IMR-90 (cell line): ENCODE measurements at regions not wholly inside any gene's neighbourhood (a gene's known extent, or its start where the extent isn't known, plus 50 kb on each side); places are given as distances from the start of the nearest gene placed in this dataset.

ENCODE experiments used
- ATAC-seq: fragments of 200-7000 bp; cut with Tn5 transposase; 2 replicates; pipeline ENCODE4 v1.9.1; 2020; ENCODE audit warnings: low read depth, mild to moderate bottlenecking, moderate library complexity
- BruUV-seq: library from RNA; stranded (reverse); fragments of 400-500 nt; replicated peaks from 2 replicates; lab custom pipeline; 2021; lab: Mats Ljungman, UMichigan
- CTCF ChIA-PET: fragments of 300-600 bp; formaldehyde crosslinking; extraction: SDS; loops from one replicate; lab custom pipeline; 2021; ENCODE audit warnings: antibody characterized with exemption; lab: Yijun Ruan, JAX
- POLR2A ChIA-PET: fragments of 300-600 bp; sonication (Branson Sonifier 250); formaldehyde crosslinking; loops from one replicate; lab custom pipeline; 2022; ENCODE audit warnings: antibody characterized with exemption; ENCODE audit not compliant: unreplicated experiment; lab: Charles Lee
- DNase-seq: peaks from one replicate; pipeline ENCODE4 v3.0.0; 2013
- H2AFZ ChIP-seq: replicated peaks from 2 replicates; pipeline ENCODE3; 2013; ENCODE audit warnings: low read length, mild to moderate bottlenecking; ENCODE audit not compliant: poor library complexity
- H2AK5ac ChIP-seq: 2 replicates; pipeline ENCODE4 v1.6.1; 2013; ENCODE audit warnings: low read depth, low read length, inconsistent platforms
- H2AK9ac ChIP-seq: replicated peaks from 2 replicates; pipeline ENCODE3; 2013; ENCODE audit warnings: mild to moderate bottlenecking, low read depth, low read length, moderate library complexity; ENCODE audit not compliant: poor library complexity
- H2BK120ac ChIP-seq: 2 replicates; pipeline ENCODE4 v1.6.1; 2013; ENCODE audit warnings: low read depth, low read length, inconsistent platforms
- H2BK15ac ChIP-seq: 3 replicates; pipeline ENCODE4 v1.6.1; 2013; ENCODE audit warnings: low read depth, low read length, inconsistent platforms
- H2BK20ac ChIP-seq: 2 replicates; pipeline ENCODE4 v1.6.1; 2013; ENCODE audit warnings: low read depth, mild to moderate bottlenecking, inconsistent platforms, low read length, moderate library complexity
- H2BK5ac ChIP-seq: 2 replicates; pipeline ENCODE4 v1.6.1; 2013; ENCODE audit warnings: mild to moderate bottlenecking, low read depth, low read length, inconsistent platforms; ENCODE audit not compliant: poor library complexity, severe bottlenecking
- H3K14ac ChIP-seq: replicated peaks from 2 replicates; pipeline ENCODE4 v1.6.1; 2013; ENCODE audit warnings: low read depth, low read length, inconsistent platforms
- H3K18ac ChIP-seq: 2 replicates; pipeline ENCODE4 v1.6.1; 2013; ENCODE audit warnings: low read depth, low read length, control low read depth
- H3K23ac ChIP-seq: 2 replicates; pipeline ENCODE4 v1.6.1; 2013; ENCODE audit warnings: low read depth, low read length, inconsistent platforms
- H3K27ac ChIP-seq: 2 replicates; pipeline ENCODE4 v1.5.1; 2013; ENCODE audit warnings: mild to moderate bottlenecking, control low read depth, low read length; ENCODE audit not compliant: insufficient read depth
- H3K27me3 ChIP-seq: 2 replicates; pipeline ENCODE4 v1.6.1; 2013; ENCODE audit warnings: low read length; ENCODE audit not compliant: control insufficient read depth, insufficient read depth
- H3K36me3 ChIP-seq: 2 replicates; pipeline ENCODE4 v1.6.1; 2013; ENCODE audit warnings: low read length, mixed read lengths; ENCODE audit not compliant: control insufficient read depth, insufficient read depth
- H3K4ac ChIP-seq: 2 replicates; pipeline ENCODE4 v1.6.1; 2013; ENCODE audit warnings: low read depth, low read length, inconsistent platforms
- H3K4me1 ChIP-seq: 2 replicates; pipeline ENCODE4 v1.6.1; 2013; ENCODE audit warnings: low read length, mixed read lengths; ENCODE audit not compliant: control insufficient read depth, insufficient read depth
- H3K4me2 ChIP-seq: 2 replicates; pipeline ENCODE4 v1.6.1; 2013; ENCODE audit warnings: low read depth, mild to moderate bottlenecking, control low read depth, low read length, moderate library complexity
- H3K4me3 ChIP-seq: 2 replicates; pipeline ENCODE4 v1.5.1; 2013; ENCODE audit warnings: low read depth, mild to moderate bottlenecking, control low read depth, low read length, moderate library complexity; ENCODE audit not compliant: insufficient read depth
- H3K56ac ChIP-seq: 2 replicates; pipeline ENCODE4 v1.6.1; 2013; ENCODE audit warnings: low read length, inconsistent platforms; ENCODE audit not compliant: insufficient read depth; ENCODE audit errors: extremely low read depth
- H3K79me1 ChIP-seq, 2 experiments: 2 replicates each; pipeline ENCODE4 v1.6.1; 2013; ENCODE audit warnings: low read length in 2 of 2, inconsistent platforms in 1 of 2, low read depth in 1 of 2
- H3K9ac ChIP-seq: 2 replicates; pipeline ENCODE4 v1.6.1; 2013; ENCODE audit warnings: low read depth, low read length, control low read depth
- H3K9me1 ChIP-seq: 2 replicates; pipeline ENCODE4 v1.6.1; 2013; ENCODE audit warnings: low read length, inconsistent platforms; ENCODE audit not compliant: insufficient read depth
- H3K9me3 ChIP-seq: 2 replicates; pipeline ENCODE4 v1.6.1; 2013; ENCODE audit warnings: low read length; ENCODE audit not compliant: control insufficient read depth, insufficient read depth
- H4K20me1 ChIP-seq: 2 replicates; pipeline ENCODE4 v1.6.1; 2013; ENCODE audit warnings: low read length, inconsistent platforms; ENCODE audit not compliant: insufficient read depth
- H4K5ac ChIP-seq: 2 replicates; pipeline ENCODE4 v1.6.1; 2013; ENCODE audit warnings: mild to moderate bottlenecking, low read depth, low read length, control low read depth
- H4K8ac ChIP-seq, 2 experiments: 2 replicates each; pipeline ENCODE4 v1.6.1; 2013; ENCODE audit warnings: low read depth in 2 of 2, low read length in 2 of 2, control low read depth in 1 of 2, inconsistent platforms in 1 of 2
- H4K91ac ChIP-seq: 2 replicates; pipeline ENCODE4 v1.6.1; 2013; ENCODE audit warnings: low read depth, low read length, inconsistent platforms; ENCODE audit not compliant: insufficient read depth
- NFE2L2 ChIP-seq: fragments of 150-350 bp; IDR thresholded peaks from 2 replicates; pipeline ENCODE4 v1.6.1; 2016; ENCODE audit warnings: low read depth, mild to moderate bottlenecking, low read length
- POLR2A ChIP-seq: IDR thresholded peaks from 2 replicates; pipeline ENCODE4 v1.6.1; 2012; ENCODE audit warnings: mild to moderate bottlenecking, low read depth, low read length
- RCOR1 ChIP-seq: IDR thresholded peaks from 2 replicates; pipeline ENCODE4 v1.6.1; 2012; ENCODE audit warnings: mild to moderate bottlenecking, low read length, improper control_type of control experiment; ENCODE audit not compliant: insufficient replicate concordance
- WGBS, 2 experiments: methylation state at CpG; one replicate each; pipeline versions ENCODE4 v1.1.5 to v1.1.7; 2013; ENCODE audit warnings: missing lambda C conversion rate in 2 of 2; ENCODE audit not compliant: insufficient read length in 1 of 2; ENCODE audit errors: extremely low coverage in 2 of 2; 5-methylcytosine and 5-hydroxymethylcytosine counted together
- dilution Hi-C: fragments of 300-500 bp; cut with HindIII; formaldehyde crosslinking; loops from one replicate; pipeline ENCODE4 v1.14.3; 2018; ENCODE audit warnings: low sequenced_read_pairs; ENCODE audit not compliant: unreplicated experiment
- in situ Hi-C: fragments of 300-500 bp; cut with MboI; formaldehyde crosslinking; loops from 3 replicates; pipeline ENCODE4 v1.14.3; 2019; ENCODE audit warnings: low sequenced_read_pairs, inconsistent platforms, mixed read lengths
- intact Hi-C: fragments of 100-400 bp; cut with micrococcal nuclease; formaldehyde crosslinking; loops from 2 replicates; pipeline ENCODE4 v1.10.0; 2022

- no peak overlapping the region for H4K8ac ChIP-seq
- H4K91ac ChIP-seq, result no peak overlapping the region
- no peak overlapping the region for H3K4ac ChIP-seq
- no peaks in the 10 kb centered on the region for H3K36me3 ChIP-seq
- no peak overlapping the region for H2BK20ac ChIP-seq
- H3K4me3 ChIP-seq, result no peak overlapping the region
- H3K4me2 ChIP-seq, result no peak overlapping the region
- no peaks in the 10 kb centered on the region for H4K20me1 ChIP-seq
- no peaks in the 10 kb centered on the region for H3K9me3 ChIP-seq
- no peak overlapping the region for H2AFZ ChIP-seq
- no TSS peak for BruUV-seq
- in situ Hi-C loops, result no loop called here
- intact Hi-C loops, result no loop called here
- no peak overlapping the region for H3K23ac ChIP-seq
- CTCF ChIA-PET, result interaction anchor here (1.1 kb wide), 1 partner anchor 9 kb away, joined by 4 read pairs; no protein-coding TSS in a partner anchor
- H3K9me1 ChIP-seq, result no peaks in the 10 kb centered on the region
- no peak overlapping the region for H2AK5ac ChIP-seq
- dilution Hi-C loops, result no loop called here
- TF ChIP-seq POLR2A (no peak), NFE2L2 (no peak), RCOR1 (no peak)
- H3K9ac ChIP-seq, result no peak overlapping the region
- no peak overlapping the region for H2BK120ac ChIP-seq
- no peak overlapping the region for H2BK5ac ChIP-seq
- H3K27me3 ChIP-seq, result no peaks in the 10 kb centered on the region; the same call in 1 of the 2 replicates
- H4K5ac ChIP-seq, result no peak overlapping the region
- no peak overlapping the region for H3K18ac ChIP-seq
- WGBS, 2 experiments, result no CpG with 5 or more reads among the region's 4 CpGs
- no peak overlapping the region for H2AK9ac ChIP-seq
- POLR2A ChIA-PET, result no interaction called here
- H3K14ac ChIP-seq, result no peak overlapping the region
- H3K79me1 ChIP-seq, result no peaks in the 10 kb centered on the region
- H3K4me1 ChIP-seq, result no peaks in the 10 kb centered on the region
- no peak overlapping the region for H3K56ac ChIP-seq
- ATAC-seq (no peak), DNase-seq (no peak)
- H2BK15ac ChIP-seq, result no peak overlapping the region
- H3K27ac ChIP-seq, result no peak overlapping the region
Measured at GRCh38 chr4:25532591-25532990, 123.1 kb upstream of the SLC34A2 start.
